Calu3 (cell line): ENCODE measurements at regions not wholly inside any gene's neighbourhood (a gene's known extent, or its start where the extent isn't known, plus 50 kb on each side); places are given as distances from the start of the nearest gene placed in this dataset.
"Not testable (repeated sequence)": the region's sequence is repeated elsewhere in the genome, so short reads cannot be mapped to it uniquely, and the experiment has no call there.

Experiments
- BruUV-seq: library from RNA; stranded (reverse); fragments of 400-500 nt; replicated peaks from 2 replicates; lab custom pipeline; 2021; lab: Mats Ljungman, UMichigan
- CTCF ChIA-PET: fragments of 300-600 bp; sonication (Branson Sonifier 250); formaldehyde crosslinking; loops from one replicate; lab custom pipeline; 2022; ENCODE audit warnings: antibody characterized with exemption; lab: Charles Lee
- DNase-seq: peaks from one replicate; pipeline ENCODE4 v3.0.0; 2022
- H3K27ac Mint-ChIP-seq: one replicate; pipeline ENCODE4 v1.8.0; 2022; ENCODE audit warnings: mixed read lengths; ENCODE audit not compliant: unreplicated experiment
- H3K27me3 Mint-ChIP-seq: one replicate; pipeline ENCODE4 v1.8.0; 2022; ENCODE audit warnings: mixed read lengths; ENCODE audit not compliant: unreplicated experiment
- H3K36me3 Mint-ChIP-seq: one replicate; pipeline ENCODE4 v1.8.0; 2022; ENCODE audit warnings: mild to moderate bottlenecking, moderate library complexity, mixed read lengths; ENCODE audit not compliant: insufficient read depth, unreplicated experiment
- H3K4me1 Mint-ChIP-seq: one replicate; pipeline ENCODE4 v1.8.0; 2022; ENCODE audit warnings: mild to moderate bottlenecking, low read depth, mixed read lengths; ENCODE audit not compliant: unreplicated experiment
- H3K4me3 Mint-ChIP-seq: one replicate; pipeline ENCODE4 v1.8.0; 2022; ENCODE audit warnings: mild to moderate bottlenecking, low read depth, moderate library complexity, mixed read lengths; ENCODE audit not compliant: unreplicated experiment
- H3K9me3 Mint-ChIP-seq: one replicate; pipeline ENCODE4 v1.8.0; 2022; ENCODE audit warnings: low read depth, mixed read lengths; ENCODE audit not compliant: unreplicated experiment
- CTCF ChIP-seq: fragments of 200-600 bp; IDR thresholded peaks from one replicate; pipeline ENCODE4 v1.8.0; 2022; ENCODE audit warnings: antibody characterized with exemption; ENCODE audit not compliant: unreplicated experiment
- intact Hi-C: fragments of 100-400 bp; cut with micrococcal nuclease; formaldehyde crosslinking; loops from one replicate; pipeline ENCODE4 v1.10.0; 2022; ENCODE audit not compliant: unreplicated experiment

DNA sequence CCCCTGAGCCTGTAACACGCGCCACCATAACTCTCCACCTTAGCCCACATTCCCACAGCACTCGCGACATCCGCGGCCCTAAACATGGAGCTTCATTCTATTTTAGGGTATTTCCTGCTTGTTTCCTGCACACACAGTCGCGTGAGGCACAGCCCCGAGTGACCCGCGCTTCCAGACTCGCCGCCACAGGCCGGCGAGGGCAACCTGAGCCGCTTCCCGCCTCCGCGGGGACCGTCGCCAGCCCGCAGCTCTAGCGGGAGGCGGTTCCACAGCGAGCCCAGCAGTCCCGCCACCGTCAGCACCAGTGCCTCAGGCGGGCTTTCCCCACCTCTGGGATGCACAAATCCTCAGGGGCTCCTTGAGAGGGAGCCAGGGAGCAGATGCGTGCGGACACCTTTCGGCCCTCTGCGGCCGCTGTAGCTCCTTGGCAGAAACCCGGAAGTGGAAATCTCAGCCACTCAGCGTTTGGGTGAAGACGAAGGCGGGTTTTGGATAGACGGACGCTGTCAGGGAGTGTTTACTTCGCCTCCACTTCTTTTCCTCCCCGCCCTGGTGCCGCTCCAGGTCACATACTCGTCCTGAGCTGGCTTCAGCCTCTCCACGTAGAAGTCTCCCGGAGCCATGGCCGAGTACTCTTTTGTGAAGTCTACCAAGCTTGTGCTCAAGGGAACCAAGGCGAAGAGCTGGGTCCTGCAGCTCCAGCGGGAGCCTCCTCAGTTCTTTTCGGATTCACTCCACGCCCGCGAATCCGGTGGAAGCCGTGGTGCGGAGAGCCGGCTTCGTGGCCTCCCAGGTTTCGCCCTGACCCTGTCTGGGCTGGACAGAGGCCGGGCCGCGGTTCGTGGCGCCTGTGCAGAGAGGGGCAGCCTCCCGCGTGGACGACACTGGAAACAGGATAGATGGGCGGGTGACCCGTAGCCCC is 2177.4 kb upstream of the DEFB115 start:
- Mint-ChIP-seq H3K9me3 (peaks cover 22% of the 10 kb centered on the region), H3K4me3 (no peak overlapping the region), H3K4me1 (no peaks in the 10 kb centered on the region), H3K27ac (no peak overlapping the region), H3K27me3 (no peaks in the 10 kb centered on the region), H3K36me3 (no peaks in the 10 kb centered on the region)
- CTCF ChIA-PET = no interaction called here
- DNase-seq = no peak
- no peak for TF ChIP-seq CTCF
- no TSS peak for BruUV-seq
- intact Hi-C loops = no loop called here

DNA sequence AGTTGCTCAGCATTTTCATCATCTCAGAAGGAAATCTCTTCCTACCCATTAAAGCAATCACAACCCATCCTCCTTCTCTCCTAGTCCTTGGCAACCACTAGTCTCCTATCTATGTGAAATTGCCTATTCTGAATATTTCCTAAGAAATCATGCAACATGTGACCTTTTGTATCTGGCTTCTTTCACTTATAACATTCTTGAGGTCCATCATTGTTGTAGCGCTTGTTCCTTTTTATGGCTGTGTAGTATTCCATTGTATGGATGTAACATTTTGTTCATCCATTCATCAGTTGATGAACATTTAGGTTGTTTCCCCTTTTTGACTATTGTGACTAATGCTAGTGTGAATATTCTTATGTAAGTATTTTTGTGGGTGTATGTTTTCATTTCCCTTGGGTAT is 2175.8 kb upstream of the DEFB115 start:
- BruUV-seq, DNase-seq, H3K27ac Mint-ChIP-seq, H3K4me3 Mint-ChIP-seq, intact Hi-C loops, H3K36me3 Mint-ChIP-seq, H3K27me3 Mint-ChIP-seq, CTCF ChIA-PET, H3K4me1 Mint-ChIP-seq: not testable (repeated sequence)
- H3K9me3 Mint-ChIP-seq = peaks cover 22% of the 10 kb centered on the region

- BruUV-seq = no TSS peak
- no peaks in the 10 kb centered on the region for H3K4me1 Mint-ChIP-seq
Observed at GRCh38 chr20:29085625-29086024, 2171.8 kb upstream of the DEFB115 start.

GRCh38 chr20:29086145-29086718 is 2171.2 kb upstream of the DEFB115 start:
- peaks cover 24% of the 10 kb centered on the region for H3K9me3 Mint-ChIP-seq
- DNase-seq, intact Hi-C loops, H3K36me3 Mint-ChIP-seq, BruUV-seq, H3K4me1 Mint-ChIP-seq, H3K27ac Mint-ChIP-seq, H3K4me3 Mint-ChIP-seq, H3K27me3 Mint-ChIP-seq: not testable (repeated sequence)
- CTCF ChIA-PET = interaction anchor here (0.6 kb wide), 1 partner anchor 241 kb away, joined by 5 read pairs; no protein-coding TSS in a partner anchor

More at GRCh38 chr20:29085625-29086024, 2171.8 kb upstream of the DEFB115 start:
- Mint-ChIP-seq H3K27ac (no peak overlapping the region), H3K36me3 (no peaks in the 10 kb centered on the region), H3K27me3 (no peaks in the 10 kb centered on the region), H3K4me3 (no peak overlapping the region), H3K9me3 (peaks cover 24% of the 10 kb centered on the region)
- no peak for TF ChIP-seq CTCF
- CTCF ChIA-PET = no interaction called here
- intact Hi-C loops = no loop called here
- no peak for DNase-seq

DNA sequence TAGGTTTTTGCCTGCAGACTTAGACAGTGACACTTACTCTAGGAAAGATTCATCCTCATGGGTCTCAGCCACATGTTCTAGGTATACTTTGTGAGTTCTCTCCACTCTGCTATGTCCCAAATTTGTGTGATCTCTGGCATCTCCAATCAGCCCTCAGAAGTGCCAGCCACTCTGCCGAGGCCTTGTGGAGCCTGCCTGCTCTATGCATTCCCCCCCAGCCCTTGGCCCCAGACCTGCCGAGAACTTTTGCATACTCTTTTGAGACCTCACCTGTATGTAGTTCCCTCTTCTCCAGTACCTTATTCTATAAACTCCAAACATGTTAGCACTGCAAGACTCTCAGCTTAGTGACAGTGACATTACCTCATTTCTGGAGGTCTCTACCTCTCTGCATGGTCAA is 2170.5 kb upstream of the DEFB115 start:
- CTCF ChIA-PET = interaction anchor here (0.6 kb wide), 1 partner anchor 240 kb away, joined by 5 read pairs; no protein-coding TSS in a partner anchor
- intact Hi-C loops = no loop called here
- Mint-ChIP-seq H3K27me3 (no peaks in the 10 kb centered on the region), H3K9me3 (peaks cover 22% of the 10 kb centered on the region), H3K4me1 (no peaks in the 10 kb centered on the region), H3K27ac (no peak overlapping the region), H3K4me3 (no peak overlapping the region), H3K36me3 (no peaks in the 10 kb centered on the region)
- BruUV-seq = no TSS peak
- no peak for DNase-seq
- no peak for TF ChIP-seq CTCF

GRCh38 chr20:29087887-29088286 is 2169.6 kb upstream of the DEFB115 start:
- BruUV-seq, DNase-seq, H3K27ac Mint-ChIP-seq, H3K4me3 Mint-ChIP-seq, H3K36me3 Mint-ChIP-seq, CTCF ChIA-PET, H3K4me1 Mint-ChIP-seq, H3K27me3 Mint-ChIP-seq, intact Hi-C loops: not testable (repeated sequence)
- H3K9me3 Mint-ChIP-seq = peaks cover 22% of the 10 kb centered on the region

DNA sequence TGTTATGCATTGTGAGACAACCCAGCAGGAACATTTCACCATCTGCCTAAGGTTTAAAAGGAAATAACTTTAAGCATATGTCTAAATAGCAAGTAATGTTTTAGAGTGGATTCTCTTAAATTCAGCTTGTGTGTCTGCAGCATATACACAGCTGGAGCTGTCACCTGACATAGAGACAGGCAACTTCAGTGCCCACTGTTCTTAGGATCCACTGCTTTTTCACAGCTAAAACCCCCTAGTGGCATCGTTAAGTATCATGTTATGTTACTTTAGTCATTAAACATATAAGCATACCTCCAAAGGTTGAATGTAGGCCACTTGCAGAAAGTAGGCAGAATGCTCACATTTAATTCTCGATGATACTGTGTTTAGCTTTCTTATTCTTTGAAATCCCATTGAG is 2169.0 kb upstream of the DEFB115 start:
- BruUV-seq, H3K36me3 Mint-ChIP-seq, H3K27me3 Mint-ChIP-seq, CTCF ChIA-PET, H3K27ac Mint-ChIP-seq, DNase-seq, H3K4me1 Mint-ChIP-seq, H3K4me3 Mint-ChIP-seq, intact Hi-C loops: not testable (repeated sequence)
- H3K9me3 Mint-ChIP-seq = peaks cover 22% of the 10 kb centered on the region
